ENCODE measurements at regions not wholly inside any gene's neighbourhood (a gene's known extent, or its start where the extent isn't known, plus 50 kb on each side); places are given as distances from the start of the nearest gene placed in this dataset.

DNA sequence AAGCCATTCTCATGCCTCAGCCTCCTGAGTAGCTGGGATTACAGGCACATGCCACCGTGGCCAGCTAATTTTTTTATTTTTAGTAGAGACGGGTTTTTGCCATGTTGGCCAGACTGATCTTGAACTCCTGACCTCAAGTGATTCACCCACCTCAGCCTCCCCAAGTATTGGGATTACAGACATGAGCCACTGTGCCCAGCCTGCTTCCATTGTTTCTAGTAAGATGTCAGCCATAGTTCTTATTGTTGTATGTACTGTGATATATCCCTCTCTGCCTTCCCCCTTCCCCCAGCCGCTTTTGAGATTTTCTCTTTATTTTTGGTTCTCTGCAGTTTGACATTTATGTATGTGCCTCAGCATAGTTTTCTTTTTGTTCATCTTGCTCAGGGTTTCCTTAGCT lies 87.9 kb upstream of the KLF14 start:
- TF ChIP-seq POLR2A (IDR thresholded peaks at IDR 0.05): no peak
- TF ChIP-seq, protein P1, sequence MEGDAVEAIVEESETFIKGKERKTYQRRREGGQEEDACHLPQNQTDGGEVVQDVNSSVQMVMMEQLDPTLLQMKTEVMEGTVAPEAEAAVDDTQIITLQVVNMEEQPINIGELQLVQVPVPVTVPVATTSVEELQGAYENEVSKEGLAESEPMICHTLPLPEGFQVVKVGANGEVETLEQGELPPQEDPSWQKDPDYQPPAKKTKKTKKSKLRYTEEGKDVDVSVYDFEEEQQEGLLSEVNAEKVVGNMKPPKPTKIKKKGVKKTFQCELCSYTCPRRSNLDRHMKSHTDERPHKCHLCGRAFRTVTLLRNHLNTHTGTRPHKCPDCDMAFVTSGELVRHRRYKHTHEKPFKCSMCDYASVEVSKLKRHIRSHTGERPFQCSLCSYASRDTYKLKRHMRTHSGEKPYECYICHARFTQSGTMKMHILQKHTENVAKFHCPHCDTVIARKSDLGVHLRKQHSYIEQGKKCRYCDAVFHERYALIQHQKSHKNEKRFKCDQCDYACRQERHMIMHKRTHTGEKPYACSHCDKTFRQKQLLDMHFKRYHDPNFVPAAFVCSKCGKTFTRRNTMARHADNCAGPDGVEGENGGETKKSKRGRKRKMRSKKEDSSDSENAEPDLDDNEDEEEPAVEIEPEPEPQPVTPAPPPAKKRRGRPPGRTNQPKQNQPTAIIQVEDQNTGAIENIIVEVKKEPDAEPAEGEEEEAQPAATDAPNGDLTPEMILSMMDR (IDR thresholded peaks at IDR 0.05): no peak

Data from Peyer's patch (tissue), 4 donors.